Stimulated activated naive CD8-positive, alpha-beta T cell treated with anti-CD3 and anti-CD28 coated beads, Interleukin-15, Interleukin-2, amounts not matched to agents 100 U/mL and 50 U/mL, for 24 hours (primary cell): ENCODE measurements at regions not wholly inside any gene's neighbourhood (a gene's known extent, or its start where the extent isn't known, plus 50 kb on each side); places are given as distances from the start of the nearest gene placed in this dataset.
"Not testable (repeated sequence)": the region's sequence is repeated elsewhere in the genome, so short reads cannot be mapped to it uniquely, and the experiment has no call there.

Experiments
- ATAC-seq: fragments of 150-1000 bp; cut with Tn5 transposase; one replicate; pipeline ENCODE4 v1.10.0; 2021
- DNase-seq: peaks from one replicate; pipeline ENCODE4 v3.0.0; 2021

- DNase-seq: no peak
- ATAC-seq: no peak
Measured at GRCh38 chr4:188287169-188287894, 148.1 kb downstream of the TRIML1 start.

DNA sequence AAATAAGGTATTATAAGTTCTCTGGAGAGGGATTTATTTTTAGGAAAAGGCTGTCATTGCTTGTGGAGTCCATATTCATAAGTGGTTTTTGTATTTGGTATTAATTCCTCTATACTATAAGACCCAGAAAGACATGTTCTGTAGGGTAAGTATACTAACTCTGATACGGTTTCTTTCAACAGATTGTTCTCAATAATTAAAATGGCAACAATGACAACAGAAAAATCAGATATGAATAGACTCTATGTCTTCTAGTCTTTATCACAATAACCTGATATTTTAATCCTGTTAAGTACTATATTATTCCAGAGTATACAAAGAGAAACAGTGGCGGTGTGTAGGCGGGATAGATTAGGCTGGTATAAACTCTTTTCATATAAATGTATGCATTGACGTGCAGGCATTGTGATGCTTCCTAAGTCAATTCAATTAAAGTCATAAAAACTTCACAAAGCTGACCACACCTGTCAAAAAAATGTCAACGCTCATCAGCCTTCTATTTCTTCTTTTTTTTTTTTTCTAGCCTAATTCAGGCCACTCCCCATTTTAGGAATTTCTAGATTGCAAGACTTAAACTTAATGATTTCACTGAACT is 150.4 kb downstream of the TRIML1 start:
- no peak for DNase-seq
- ATAC-seq: no peak

DNA sequence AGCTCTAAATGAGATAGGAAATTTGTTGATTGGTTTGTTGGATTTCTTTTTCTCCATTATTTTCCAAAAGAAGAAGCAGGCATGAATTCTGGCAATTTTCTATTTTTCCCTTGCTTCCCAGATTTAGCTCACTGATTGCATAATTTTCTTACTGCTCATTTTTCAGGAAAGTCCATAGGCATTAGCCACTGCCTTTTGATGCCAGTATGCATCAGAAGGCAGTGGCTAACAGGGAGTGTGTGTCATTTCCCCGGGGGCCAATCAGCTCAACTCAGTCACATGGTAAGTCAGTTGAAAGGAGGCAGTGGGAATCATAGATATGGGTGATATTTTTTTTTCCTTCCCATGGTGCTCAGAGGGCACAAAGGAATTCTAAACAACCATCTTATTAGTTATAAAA is 156.7 kb downstream of the TRIML1 start:
- DNase-seq (no peak), ATAC-seq (no peak)

DNA sequence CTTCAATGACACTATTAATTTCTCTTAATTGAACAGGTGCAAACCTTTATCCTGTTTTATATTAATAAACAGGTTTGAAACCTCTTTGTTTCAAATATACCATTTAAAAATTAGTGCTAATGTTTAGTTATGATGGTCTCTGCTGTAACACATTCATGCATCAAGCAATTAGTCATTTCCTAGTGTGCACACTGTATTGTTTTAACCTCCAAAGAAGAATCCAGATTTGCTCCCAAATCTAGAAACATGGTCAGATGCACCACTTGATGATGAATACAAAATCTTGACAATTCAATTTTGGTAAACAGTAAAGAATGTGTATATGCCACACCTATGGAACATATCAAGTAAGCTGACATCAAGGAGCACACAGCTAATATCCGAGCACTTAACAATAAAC is 157.1 kb downstream of the TRIML1 start:
- DNase-seq (no peak), ATAC-seq (no peak)

- ATAC-seq: no peak
Measured at GRCh38 chr4:188297873-188298272, 158.6 kb downstream of the TRIML1 start.

GRCh38 chr4:188299161-188299560 is 159.9 kb downstream of the TRIML1 start:
- no peak for ATAC-seq
- DNase-seq: no peak

More at GRCh38 chr4:188297873-188298272, 158.6 kb downstream of the TRIML1 start:
- DNase-seq: no peak

DNA sequence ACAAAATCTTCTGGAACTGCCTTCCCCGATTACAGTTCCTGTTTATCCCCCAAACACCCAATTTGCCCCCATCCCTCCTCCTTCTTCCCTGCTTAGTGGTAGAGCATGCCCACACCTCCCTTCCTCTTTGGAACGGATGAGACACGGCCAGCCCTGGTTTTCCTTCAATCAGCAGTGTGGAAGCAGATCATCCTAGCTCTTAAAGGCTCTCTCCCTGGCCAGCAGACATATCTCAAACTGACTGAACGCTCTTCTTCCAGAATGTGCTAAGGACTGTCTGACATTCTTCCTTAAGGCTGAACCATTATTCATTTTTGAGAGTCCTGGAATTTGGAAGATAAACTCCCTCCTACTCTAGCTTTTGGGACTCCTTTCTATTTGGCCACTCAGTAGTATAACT is 161.1 kb downstream of the TRIML1 start:
- DNase-seq (no peak), ATAC-seq (no peak)

DNA sequence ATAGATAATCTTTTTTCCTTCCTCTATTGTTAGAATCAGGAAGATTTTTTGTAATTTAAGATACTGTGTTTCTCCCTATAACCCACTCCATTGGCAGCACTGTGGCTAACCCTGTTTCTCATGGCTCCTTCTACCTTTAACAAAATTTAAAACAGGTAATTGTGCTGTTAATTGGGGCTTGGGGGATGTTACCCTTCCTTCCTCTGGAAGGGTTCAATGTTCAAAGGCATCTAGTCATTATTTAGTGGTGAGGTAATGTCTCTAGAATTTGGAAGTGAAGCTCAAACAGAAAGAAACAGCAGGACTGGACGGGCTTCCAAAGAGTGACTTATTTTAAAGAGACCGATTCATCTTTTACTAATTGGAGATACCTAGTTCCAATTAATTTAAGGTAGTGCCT is 166.4 kb downstream of the TRIML1 start:
- DNase-seq (no peak), ATAC-seq (no peak)

DNA sequence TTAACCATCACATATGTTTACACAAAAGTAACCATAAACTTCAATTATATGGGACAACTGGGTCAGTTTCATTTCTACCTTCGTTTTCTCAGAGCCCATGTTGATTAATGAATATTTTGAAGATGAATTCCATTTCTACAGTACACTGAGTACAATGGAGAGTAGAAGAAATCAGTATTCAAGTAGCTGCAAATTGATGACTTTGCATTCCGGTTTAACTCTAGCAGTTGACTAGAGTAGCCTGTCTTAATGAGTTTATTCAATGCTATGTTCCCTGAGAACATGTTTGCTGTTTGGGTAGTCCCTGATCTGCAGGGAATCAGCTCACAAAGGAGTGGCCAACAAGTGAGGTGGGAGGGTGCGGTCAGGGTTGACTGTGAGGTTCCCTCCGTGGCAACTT is 168.3 kb downstream of the TRIML1 start:
- no peak for DNase-seq
- no peak for ATAC-seq

GRCh38 chr4:188308142-188308541 is 168.9 kb downstream of the TRIML1 start:
- ATAC-seq (no peak), DNase-seq (no peak)

GRCh38 chr4:188316391-188316790 is 177.2 kb downstream of the TRIML1 start:
- ATAC-seq (no peak), DNase-seq (no peak)

GRCh38 chr4:188328966-188329365 is 189.7 kb downstream of the TRIML1 start:
- DNase-seq: no peak

GRCh38 chr4:188329521-188329920 is 190.3 kb downstream of the TRIML1 start:
- DNase-seq (no peak), ATAC-seq (no peak)

More at GRCh38 chr4:188328966-188329365, 189.7 kb downstream of the TRIML1 start:
- no peak for ATAC-seq

DNA sequence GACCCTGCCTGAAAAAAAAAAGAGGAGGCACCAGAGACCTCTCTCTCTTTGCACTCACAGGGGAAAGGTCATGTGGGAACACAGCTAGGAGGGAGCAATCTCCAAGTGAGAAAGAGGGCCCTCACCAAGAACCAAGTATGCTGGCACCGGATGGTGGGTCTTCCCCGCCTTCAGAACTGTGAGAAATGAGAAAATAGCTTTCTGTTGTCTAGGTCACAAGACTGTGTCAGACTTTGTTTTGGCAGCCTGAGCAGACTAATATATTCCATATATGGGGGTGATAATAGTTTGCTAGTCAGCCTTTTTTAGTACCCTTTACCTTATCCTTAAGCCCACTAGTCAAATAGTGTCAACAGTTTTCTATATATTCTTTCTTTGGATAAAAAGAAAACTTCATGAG is 193.0 kb downstream of the TRIML1 start:
- ATAC-seq (no peak), DNase-seq (no peak)

GRCh38 chr4:188336891-188337290 is 197.7 kb downstream of the TRIML1 start:
- ATAC-seq: no peak
- no peak for DNase-seq

DNA sequence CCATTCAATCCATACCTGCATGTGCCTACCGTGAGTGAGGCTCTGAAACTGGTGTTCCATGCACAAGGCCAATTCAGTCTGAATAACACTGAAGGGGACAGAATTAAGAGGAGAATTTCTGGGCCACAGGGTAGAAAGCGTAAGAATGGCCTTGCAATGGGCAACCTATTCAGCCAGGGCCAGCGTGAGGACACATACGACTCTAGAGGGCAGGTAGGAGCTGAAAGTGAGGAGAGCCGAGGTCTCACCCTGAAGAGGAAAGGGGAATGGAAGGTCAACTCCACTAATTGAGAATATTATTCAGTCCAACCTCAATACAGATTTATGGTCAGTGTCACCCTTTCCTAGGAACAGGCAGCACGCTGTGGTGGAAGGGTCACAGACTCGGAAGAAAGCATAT is 202.2 kb downstream of the TRIML1 start:
- DNase-seq (no peak), ATAC-seq (no peak)

- no peak for DNase-seq
- no peak for ATAC-seq
Measured at GRCh38 chr4:188346171-188346809, 207.0 kb downstream of the TRIML1 start.

GRCh38 chr4:188347339-188347738 is 208.1 kb downstream of the TRIML1 start:
- DNase-seq: no peak
- ATAC-seq: no peak

- DNase-seq, ATAC-seq: not testable (repeated sequence)
Measured at GRCh38 chr4:188349569-188349968, 210.3 kb downstream of the TRIML1 start.

DNA sequence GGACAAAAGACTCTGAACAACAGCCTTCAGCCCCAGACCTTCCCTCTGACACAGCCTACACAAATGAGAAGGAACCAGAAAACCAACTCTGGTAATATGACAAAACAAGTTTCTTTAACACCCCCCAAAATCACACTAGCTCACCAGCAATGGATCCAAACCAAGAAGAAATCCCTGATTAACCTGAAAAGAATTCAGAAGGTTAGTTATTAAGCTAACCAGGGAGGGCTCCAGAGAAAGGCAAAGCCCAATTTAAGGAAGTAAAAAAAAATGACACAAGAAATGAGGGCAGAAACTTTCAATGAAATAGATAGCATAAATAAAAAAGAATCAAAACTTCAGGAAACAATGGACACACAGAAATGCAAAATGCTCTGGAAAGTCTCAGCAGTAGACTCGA is 224.0 kb downstream of the TRIML1 start:
- no peak for ATAC-seq
- no peak for DNase-seq

DNA sequence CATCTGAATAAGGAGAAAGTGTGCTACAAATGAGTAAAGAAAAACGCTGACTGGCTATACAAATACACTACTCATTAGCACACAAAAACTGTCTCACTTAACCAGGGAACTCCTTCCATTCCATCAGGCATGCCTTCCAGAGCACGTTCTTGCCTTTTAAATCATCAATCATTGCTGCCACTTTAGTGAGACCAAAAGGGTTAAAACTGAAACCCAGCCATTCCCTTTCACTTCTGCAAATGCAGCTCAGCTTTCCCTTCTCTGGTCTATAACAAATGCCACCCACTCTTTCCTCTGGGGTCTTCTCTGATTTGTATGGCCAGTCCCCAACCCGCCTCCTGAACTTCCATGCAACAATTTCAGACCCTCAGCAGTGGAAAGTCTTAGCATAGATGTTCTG is 231.5 kb downstream of the TRIML1 start:
- no peak for DNase-seq
- ATAC-seq: no peak

- ATAC-seq: no peak
- DNase-seq: no peak
Measured at GRCh38 chr4:188372058-188372457, 232.8 kb downstream of the TRIML1 start.

DNA sequence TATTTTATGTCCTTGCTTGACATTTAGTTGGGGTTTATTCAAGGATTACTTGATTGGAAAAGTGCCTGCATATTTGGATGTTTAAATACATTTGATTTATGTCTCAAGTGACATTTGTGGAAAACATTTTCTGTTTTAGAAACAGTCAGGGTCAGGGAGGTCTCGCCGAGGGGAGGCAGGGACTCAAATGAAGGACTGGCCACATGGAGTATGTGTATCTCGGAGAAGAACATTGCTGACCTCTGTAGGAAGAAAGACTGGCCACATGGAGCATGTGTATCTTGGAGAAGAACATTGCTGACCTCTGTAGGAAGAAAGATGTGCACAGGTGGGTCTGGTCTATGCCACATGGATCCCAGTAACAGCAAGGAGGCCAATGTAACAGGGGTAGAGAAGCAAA is 233.6 kb downstream of the TRIML1 start:
- no peak for DNase-seq
- ATAC-seq: no peak

DNA sequence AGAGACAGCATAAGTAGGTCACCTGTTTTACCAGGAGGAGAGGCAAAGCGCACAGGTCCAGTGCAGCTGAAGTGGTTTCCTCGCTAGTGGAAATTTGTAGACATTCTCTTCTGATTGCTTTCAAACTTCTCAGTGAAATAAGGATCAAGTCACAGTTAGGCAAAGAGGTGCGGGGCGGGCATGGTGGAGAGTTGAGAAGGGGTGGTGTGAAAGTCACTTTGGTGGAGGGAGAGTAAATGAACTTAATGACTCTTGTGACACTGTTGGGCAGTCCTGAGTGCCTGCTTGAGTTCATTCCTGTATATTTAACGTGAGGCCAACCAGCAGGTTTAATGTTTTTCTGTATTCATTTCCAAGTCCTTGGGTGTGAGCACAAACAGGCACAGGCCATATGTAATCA is 235.6 kb downstream of the TRIML1 start:
- DNase-seq: no peak

More for the DNA sequence above, 235.6 kb downstream of the TRIML1 start:
- no peak for ATAC-seq
